Heart left ventricle (tissue), 13 donors: ENCODE measurements at regions not wholly inside any gene's neighbourhood (a gene's known extent, or its start where the extent isn't known, plus 50 kb on each side); places are given as distances from the start of the nearest gene placed in this dataset.

Experiments
- POLR2A ChIP-seq, 2 donors: fragments of 450-650 bp; IDR thresholded peaks; one replicate each; pipeline ENCODE4 v1.6.1; 2017; ENCODE audit warnings: antibody characterized with exemption in 2 of 2, mild to moderate bottlenecking in 2 of 2, moderate library complexity in 2 of 2
- TF ChIP-seq, protein P1 (sequence below), 12 donors: fragments of 200-600 bp; sonication (generic) in 4 of 12; IDR thresholded peaks; one replicate each; pipeline versions ENCODE4 v1.5.0 to v1.8.0; 2018 to 2022; ENCODE audit warnings: antibody characterized with exemption in 12 of 12, mild to moderate bottlenecking in 5 of 12
- donor health status: ischemic (EF 13 %, LVEDD 7.1; RV severe dilation, severe dysfunction).
- donor health status: DM: no; HTN: yes; CAD: no.
- donor health status: DM: no; HTN: no; CAD: no.
- donor health status: ischemic (EF 25% LVEDD 6.9; RV normal size, moderate dysfunction).
- donor health status: ischemic (EF 25% LVEDD 5.7; RV mildly dilated, moderate dysfunction).
- donor health status: ischemic (EF 35%, LVEDD 5.7; RV mildly dilated, moderate dysfunction).
- donor health status: nonischemic (EF 11% LVEDD 7.7; RV severe dilation, severe dysfunction).
- donor health status: DM: yes; HTN: yes; CAD: no.
- donor health status: PGD.
- donor health status: ischemic (EF 29% LVEDD 5.4; RV normal size, mild dysfunction).
- donor health status: nonischemic (EF 23%, LVEDD 6.1; RV moderate dilation, normal function).

DNA sequence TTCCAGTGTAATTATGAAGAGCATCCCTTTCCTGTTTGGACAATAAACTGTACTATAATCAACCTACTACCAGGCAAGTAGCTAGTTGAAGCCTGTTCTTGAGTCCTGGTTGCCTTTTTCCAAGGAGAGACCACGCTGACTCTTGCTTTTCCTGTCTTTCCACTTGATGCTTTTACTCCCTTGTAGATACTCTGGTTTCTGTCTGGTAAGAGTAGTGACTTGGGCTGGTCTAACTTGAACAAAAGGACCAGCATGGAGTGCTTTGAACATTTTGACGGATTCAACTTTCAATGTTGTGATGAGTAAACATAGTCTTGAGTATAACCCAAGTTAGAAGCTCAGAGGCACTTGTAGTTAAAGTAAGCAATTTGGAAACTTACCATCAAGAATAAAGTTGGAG, 464.3 kb downstream of the GADD45G start:
- TF ChIP-seq, protein P1, sequence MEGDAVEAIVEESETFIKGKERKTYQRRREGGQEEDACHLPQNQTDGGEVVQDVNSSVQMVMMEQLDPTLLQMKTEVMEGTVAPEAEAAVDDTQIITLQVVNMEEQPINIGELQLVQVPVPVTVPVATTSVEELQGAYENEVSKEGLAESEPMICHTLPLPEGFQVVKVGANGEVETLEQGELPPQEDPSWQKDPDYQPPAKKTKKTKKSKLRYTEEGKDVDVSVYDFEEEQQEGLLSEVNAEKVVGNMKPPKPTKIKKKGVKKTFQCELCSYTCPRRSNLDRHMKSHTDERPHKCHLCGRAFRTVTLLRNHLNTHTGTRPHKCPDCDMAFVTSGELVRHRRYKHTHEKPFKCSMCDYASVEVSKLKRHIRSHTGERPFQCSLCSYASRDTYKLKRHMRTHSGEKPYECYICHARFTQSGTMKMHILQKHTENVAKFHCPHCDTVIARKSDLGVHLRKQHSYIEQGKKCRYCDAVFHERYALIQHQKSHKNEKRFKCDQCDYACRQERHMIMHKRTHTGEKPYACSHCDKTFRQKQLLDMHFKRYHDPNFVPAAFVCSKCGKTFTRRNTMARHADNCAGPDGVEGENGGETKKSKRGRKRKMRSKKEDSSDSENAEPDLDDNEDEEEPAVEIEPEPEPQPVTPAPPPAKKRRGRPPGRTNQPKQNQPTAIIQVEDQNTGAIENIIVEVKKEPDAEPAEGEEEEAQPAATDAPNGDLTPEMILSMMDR (IDR thresholded peaks at IDR 0.05) = no peak
- TF ChIP-seq POLR2A (IDR thresholded peaks at IDR 0.05) = no peak
